GM12878 (cell line): ENCODE measurements at regions not wholly inside any gene's neighbourhood (a gene's known extent, or its start where the extent isn't known, plus 50 kb on each side); places are given as distances from the start of the nearest gene placed in this dataset.

Experiments used
- ATAC-seq: fragments of 200-7000 bp; cut with Tn5 transposase; 3 replicates; pipeline ENCODE4 v1.9.1; 2020; ENCODE audit warnings: mild to moderate bottlenecking, moderate library complexity
- BruUV-seq: library from RNA; stranded (reverse); fragments of 400-500 nt; replicated peaks from 2 replicates; lab custom pipeline; 2021; lab: Mats Ljungman, UMichigan
- CTCF ChIA-PET: fragments of 300-600 bp; sonication (Branson Sonifier 250); formaldehyde crosslinking; extraction: SDS; loops from one replicate; lab custom pipeline; 2021; ENCODE audit warnings: inconsistent platforms; lab: Yijun Ruan, JAX
- POLR2A ChIA-PET: fragments of 350-600 bp; formaldehyde crosslinking; extraction: SDS; loops from one replicate; lab custom pipeline; 2021; ENCODE audit warnings: inconsistent platforms; lab: Charles Lee
- RAD21 ChIA-PET: fragments of 300-600 bp; sonication (Branson Sonifier 250); formaldehyde crosslinking; loops from one replicate; lab custom pipeline; 2023; ENCODE audit warnings: antibody characterized with exemption; ENCODE audit not compliant: unreplicated experiment; lab: Charles Lee
- SMC1A ChIA-PET: fragments of 300-600 bp; sonication (Branson Sonifier 250); formaldehyde crosslinking; loops from one replicate; lab custom pipeline; 2023; ENCODE audit not compliant: unreplicated experiment, uncharacterized antibody; lab: Charles Lee
- DNase-seq: peaks from one replicate; pipeline ENCODE4 v3.0.0-alpha.2; 2011; ENCODE audit warnings: low read depth, low spot score
- FAIRE-seq: peaks from 3 replicates; lab custom pipeline; 2011; peaks lifted over from hg19 to GRCh38; lab: Jason Lieb, UNC
- H2AFZ ChIP-seq: 2 replicates; pipeline ENCODE4 v1.6.0; 2011; ENCODE audit warnings: low read depth, low read length, control low read depth; ENCODE audit not compliant: control insufficient read depth
- H3K27ac ChIP-seq: 2 replicates; pipeline ENCODE4 v1.5.1; 2011; ENCODE audit warnings: control low read depth; ENCODE audit not compliant: control insufficient read depth, insufficient read depth
- H3K27me3 ChIP-seq, 2 experiments: replicated peaks in 1 of 2; 2 replicates each; pipeline versions ENCODE4 v1.6.0 to v1.6.1; 2011; ENCODE audit warnings: low read length in 1 of 2; ENCODE audit not compliant: control insufficient read depth in 2 of 2, insufficient read depth in 2 of 2
- H3K36me3 ChIP-seq, 2 experiments: 2 replicates each; pipeline ENCODE4 v1.5.1; 2011; ENCODE audit warnings: low read length in 1 of 2; ENCODE audit not compliant: control insufficient read depth in 2 of 2, insufficient read depth in 2 of 2
- H3K4me1 ChIP-seq: 2 replicates; pipeline ENCODE4 v1.6.1; 2011; ENCODE audit warnings: mild to moderate bottlenecking, low read length, moderate library complexity, mixed read lengths; ENCODE audit not compliant: control insufficient read depth, insufficient read depth
- H3K4me2 ChIP-seq: 2 replicates; pipeline ENCODE4 v1.6.0; 2011; ENCODE audit warnings: control low read depth; ENCODE audit not compliant: control insufficient read depth, insufficient read depth
- H3K4me3 ChIP-seq: fragments of 200-600 bp; sonication (generic); 2 replicates; pipeline ENCODE4 v1.5.1; 2016
- H3K79me2 ChIP-seq: 2 replicates; pipeline ENCODE4 v1.6.0; 2011; ENCODE audit warnings: low read length; ENCODE audit not compliant: control insufficient read depth, insufficient read depth
- H3K9ac ChIP-seq: 2 replicates; pipeline ENCODE4 v1.8.0; 2011; ENCODE audit warnings: low read length, control low read depth, mixed read lengths; ENCODE audit not compliant: control insufficient read depth, insufficient read depth
- H3K9me3 ChIP-seq: replicated peaks from 3 replicates; pipeline ENCODE4 v1.5.1; 2011; ENCODE audit warnings: mild to moderate bottlenecking, low read length; ENCODE audit not compliant: control insufficient read depth, insufficient read depth
- H4K20me1 ChIP-seq: 2 replicates; pipeline ENCODE4 v1.6.0; 2011; ENCODE audit not compliant: control insufficient read depth, insufficient read depth
- BHLHE40 ChIP-seq, 2 experiments: fragments of 450-650 bp in 1 of 2; IDR thresholded peaks; 2 replicates each; pipeline ENCODE4 v1.6.1; 2011 to 2017; ENCODE audit warnings: low read depth in 2 of 2, borderline replicate concordance in 1 of 2, improper control_type of control experiment in 1 of 2, low read length in 1 of 2, mild to moderate bottlenecking in 1 of 2
- E4F1 ChIP-seq: fragments of 450-650 bp; IDR thresholded peaks from 2 replicates; pipeline ENCODE4 v1.6.1; 2018; ENCODE audit warnings: borderline replicate concordance, mild to moderate bottlenecking; ENCODE audit not compliant: partially characterized antibody
- MEF2B ChIP-seq: fragments of 450-650 bp; IDR thresholded peaks from 2 replicates; pipeline ENCODE4 v1.6.1; 2018; ENCODE audit warnings: mild to moderate bottlenecking, moderate library complexity; ENCODE audit not compliant: partially characterized antibody, poor library complexity, severe bottlenecking
- PML ChIP-seq: IDR thresholded peaks from 2 replicates; pipeline ENCODE4 v1.6.1; 2012; ENCODE audit warnings: low read length, inconsistent platforms
- RBBP5 ChIP-seq: fragments of 200-600 bp; sonication (generic); conservative IDR thresholded peaks from 2 replicates; pipeline ENCODE4 v1.6.1; 2016
- STAT1 ChIP-seq: fragments of 450-650 bp; conservative IDR thresholded peaks from 2 replicates; pipeline ENCODE4 v1.6.1; 2014; ENCODE audit warnings: antibody characterized with exemption, mild to moderate bottlenecking
- USF2 ChIP-seq: IDR thresholded peaks from 2 replicates; pipeline ENCODE4 v1.6.1; 2011; ENCODE audit warnings: low read depth, low read length, improper control_type of control experiment, borderline replicate concordance
- ZNF687 ChIP-seq: fragments of 450-650 bp; IDR thresholded peaks from 2 replicates; pipeline ENCODE4 v1.6.1; 2017; ENCODE audit warnings: mild to moderate bottlenecking, moderate library complexity
- WGBS: methylation state at CpG from one replicate; pipeline ENCODE4 v1.1.6; 2016; ENCODE audit warnings: low lambda C conversion rate; ENCODE audit not compliant: insufficient replicate concordance, insufficient coverage; ENCODE audit errors: missing lambda C conversion rate; 5-methylcytosine and 5-hydroxymethylcytosine counted together
- in situ Hi-C: fragments of 300-500 bp; cut with MboI; formaldehyde crosslinking; loops from 9 replicates; pipeline ENCODE4 v1.14.3; 2018; ENCODE audit warnings: mixed read lengths
- intact Hi-C: fragments of 100-400 bp; cut with micrococcal nuclease; formaldehyde crosslinking; loops from one replicate; pipeline ENCODE4 v1.14.2; 2022; ENCODE audit not compliant: unreplicated experiment

- Histone ChIP-seq H3K79me2 (no peaks in the 10 kb centered on the region), H2AFZ (no peak overlapping the region), H3K4me2 (no peak overlapping the region), H3K9ac (no peak overlapping the region), H3K36me3 (no peaks in the 10 kb centered on the region), H3K4me1 (no peaks in the 10 kb centered on the region), H3K27me3 (no peaks in the 10 kb centered on the region), H3K27ac (no peak overlapping the region), H3K9me3 (no peaks in the 10 kb centered on the region), H3K4me3 (no peak overlapping the region), H4K20me1 (no peaks in the 10 kb centered on the region)
- ChIA-PET SMC1A (no interaction called here), CTCF (interaction anchor here (1.1 kb wide), 1 partner anchor 8 kb away, joined by 5 read pairs; no protein-coding TSS in a partner anchor), POLR2A (interaction anchor here (0.5 kb wide), 1 partner anchor 186 kb away, joined by 4 read pairs; no protein-coding TSS in a partner anchor), RAD21 (interaction anchor here (0.5 kb wide), 1 partner anchor 1909 kb away, joined by 3 read pairs; no protein-coding TSS in a partner anchor)
- intact Hi-C loops (no loop called here), in situ Hi-C loops (no loop called here)
- 22% methylated on average over 2 of the region's 2 CpGs for WGBS
- FAIRE-seq (no peak), ATAC-seq (no peak), DNase-seq (no peak)
- no peak for TF ChIP-seq ZNF687
- TF ChIP-seq RBBP5 = no peak
- no peak for TF ChIP-seq PML
- no peak for TF ChIP-seq MEF2B
- TF ChIP-seq STAT1 = no peak
- no peak for TF ChIP-seq E4F1
- TF ChIP-seq BHLHE40 (IDR thresholded peaks at IDR 0.05; ENCODE audit: borderline replicate concordance in 1 of 2, low read depth in 2 of 2, low read length in 1 of 2) = no peak
- no peak for TF ChIP-seq USF2
- BruUV-seq = no TSS peak
Measured at GRCh38 chr4:102422843-102423242, 77.6 kb upstream of the SLC39A8 start.
